PC-3 (cell line): ENCODE measurements at regions not wholly inside any gene's neighbourhood (a gene's known extent, or its start where the extent isn't known, plus 50 kb on each side); places are given as distances from the start of the nearest gene placed in this dataset.

Source experiments
- ATAC-seq: fragments of 200-7000 bp; cut with Tn5 transposase; 2 replicates; pipeline ENCODE4 v1.9.1; 2020; ENCODE audit warnings: mild to moderate bottlenecking, moderate library complexity
- BruUV-seq: library from RNA; stranded (reverse); fragments of 400-500 nt; replicated peaks from 2 replicates; lab custom pipeline; 2021; lab: Mats Ljungman, UMichigan
- CTCF ChIA-PET: fragments of 300-600 bp; sonication (Branson Sonifier 250); formaldehyde crosslinking; loops from one replicate; lab custom pipeline; 2022; ENCODE audit warnings: antibody characterized with exemption; lab: Charles Lee
- POLR2A ChIA-PET: fragments of 300-600 bp; sonication (Branson Sonifier 250); formaldehyde crosslinking; loops from one replicate; lab custom pipeline; 2022; ENCODE audit warnings: antibody characterized with exemption; ENCODE audit not compliant: unreplicated experiment; lab: Charles Lee
- DNase-seq: peaks from one replicate; pipeline ENCODE4 v3.0.0-alpha.2; 2015
- H2AFZ ChIP-seq: fragments of 300-600 bp; sonication (generic); 2 replicates; pipeline ENCODE4 v1.6.0; 2016; ENCODE audit warnings: antibody characterized with exemption, low read length
- H3F3A ChIP-seq: fragments of 300-600 bp; sonication (generic); one replicate; pipeline ENCODE4 v1.6.0; 2017; ENCODE audit warnings: antibody characterized with exemption, low read length, control low read depth, mild to moderate bottlenecking; ENCODE audit not compliant: unreplicated experiment
- H3K27ac ChIP-seq: fragments of 300-600 bp; sonication (generic); 2 replicates; pipeline ENCODE4 v1.5.1; 2016; ENCODE audit warnings: mild to moderate bottlenecking, low read length
- H3K27me3 ChIP-seq: fragments of 300-600 bp; sonication (generic); 2 replicates; pipeline ENCODE4 v1.6.1; 2016; ENCODE audit warnings: low read length, mixed read lengths
- H3K36me3 ChIP-seq: fragments of 300-600 bp; sonication (generic); 2 replicates; pipeline ENCODE4 v1.6.1; 2016; ENCODE audit warnings: low read depth, mixed run types, low read length, mixed read lengths
- H3K4me1 ChIP-seq: fragments of 300-600 bp; sonication (generic); 2 replicates; pipeline ENCODE4 v1.5.1; 2016; ENCODE audit warnings: low read length; ENCODE audit not compliant: insufficient read depth
- H3K4me2 ChIP-seq: fragments of 300-600 bp; sonication (generic); 2 replicates; pipeline ENCODE4 v1.6.0; 2016; ENCODE audit warnings: low read length
- H3K4me3 ChIP-seq: fragments of 300-600 bp; sonication (generic); 2 replicates; pipeline ENCODE4 v1.5.1; 2016; ENCODE audit warnings: mild to moderate bottlenecking, low read length, mixed read lengths
- H3K79me2 ChIP-seq: fragments of 300-600 bp; sonication (generic); 2 replicates; pipeline ENCODE4 v1.6.1; 2017; ENCODE audit warnings: low read length, mixed read lengths
- H3K9ac ChIP-seq: fragments of 300-600 bp; sonication (generic); 2 replicates; pipeline ENCODE4 v1.6.0; 2016; ENCODE audit warnings: mild to moderate bottlenecking, low read length
- H3K9me2 ChIP-seq: fragments of 300-600 bp; sonication (generic); replicated peaks from 2 replicates; pipeline ENCODE4 v1.6.1; 2016; ENCODE audit warnings: mixed run types, low read length, mixed read lengths
- H3K9me3 ChIP-seq: fragments of 300-600 bp; sonication (generic); 2 replicates; pipeline ENCODE4 v1.6.1; 2016; ENCODE audit warnings: low read length, mixed read lengths
- H4K20me1 ChIP-seq: fragments of 300-600 bp; sonication (generic); 2 replicates; pipeline ENCODE4 v1.6.1; 2016; ENCODE audit warnings: low read length, mixed read lengths
- EZH2 ChIP-seq: fragments of 300-600 bp; sonication (generic); IDR thresholded peaks from one replicate; pipeline ENCODE4 v1.6.1; 2017; ENCODE audit warnings: antibody characterized with exemption, mild to moderate bottlenecking, low read length; ENCODE audit not compliant: unreplicated experiment
- EZH2phosphoT487 ChIP-seq: fragments of 300-600 bp; sonication (generic); IDR thresholded peaks from 2 replicates; pipeline ENCODE4 v1.6.1; 2018; ENCODE audit warnings: mild to moderate bottlenecking, antibody characterized with exemption, low read length, borderline replicate concordance
- intact Hi-C: fragments of 100-400 bp; cut with micrococcal nuclease; formaldehyde crosslinking; loops from 2 replicates; pipeline ENCODE4 v1.9.0; 2023
- TF ChIP-seq, protein P1 (sequence below): fragments of 300-600 bp; sonication (generic); conservative IDR thresholded peaks from 2 replicates; pipeline ENCODE4 v1.5.1; 2017; ENCODE audit warnings: antibody characterized with exemption, low read depth, mild to moderate bottlenecking, low read length

DNA sequence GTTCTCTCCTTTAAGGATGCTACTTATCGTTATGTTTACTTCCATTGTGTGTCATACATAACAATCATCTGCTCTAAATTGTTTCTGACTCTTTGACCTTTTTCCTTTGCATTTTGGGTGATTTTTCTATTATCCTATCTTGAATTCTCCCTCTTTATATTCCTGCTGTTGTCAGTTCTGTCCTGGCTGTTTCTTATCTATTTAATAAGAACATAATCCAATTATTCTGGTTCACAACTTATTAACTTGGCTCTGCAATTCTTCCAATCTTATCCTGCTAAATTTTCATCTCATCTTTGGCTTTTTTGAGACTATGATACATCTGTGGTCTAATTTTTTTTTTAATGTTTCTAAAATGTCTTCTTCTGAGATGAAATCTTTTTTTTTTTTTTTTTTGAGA lies 54.7 kb upstream of the TOX2 start:
- TF ChIP-seq, protein P1, sequence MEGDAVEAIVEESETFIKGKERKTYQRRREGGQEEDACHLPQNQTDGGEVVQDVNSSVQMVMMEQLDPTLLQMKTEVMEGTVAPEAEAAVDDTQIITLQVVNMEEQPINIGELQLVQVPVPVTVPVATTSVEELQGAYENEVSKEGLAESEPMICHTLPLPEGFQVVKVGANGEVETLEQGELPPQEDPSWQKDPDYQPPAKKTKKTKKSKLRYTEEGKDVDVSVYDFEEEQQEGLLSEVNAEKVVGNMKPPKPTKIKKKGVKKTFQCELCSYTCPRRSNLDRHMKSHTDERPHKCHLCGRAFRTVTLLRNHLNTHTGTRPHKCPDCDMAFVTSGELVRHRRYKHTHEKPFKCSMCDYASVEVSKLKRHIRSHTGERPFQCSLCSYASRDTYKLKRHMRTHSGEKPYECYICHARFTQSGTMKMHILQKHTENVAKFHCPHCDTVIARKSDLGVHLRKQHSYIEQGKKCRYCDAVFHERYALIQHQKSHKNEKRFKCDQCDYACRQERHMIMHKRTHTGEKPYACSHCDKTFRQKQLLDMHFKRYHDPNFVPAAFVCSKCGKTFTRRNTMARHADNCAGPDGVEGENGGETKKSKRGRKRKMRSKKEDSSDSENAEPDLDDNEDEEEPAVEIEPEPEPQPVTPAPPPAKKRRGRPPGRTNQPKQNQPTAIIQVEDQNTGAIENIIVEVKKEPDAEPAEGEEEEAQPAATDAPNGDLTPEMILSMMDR: no peak
- TF ChIP-seq EZH2 (no peak), EZH2phosphoT487 (no peak)
- Histone ChIP-seq H3K27me3 (no peaks in the 10 kb centered on the region), H3K4me1 (no peaks in the 10 kb centered on the region), H3K4me2 (no peak overlapping the region), H3K36me3 (no peaks in the 10 kb centered on the region), H4K20me1 (no peaks in the 10 kb centered on the region), H3K9me3 (no peaks in the 10 kb centered on the region), H3K9me2 (0 out of 2 replicates have a peak, but pooled peaks cover 3% of the 10 kb centered on the region), H3K4me3 (no peak overlapping the region), H3F3A (no peaks in the 10 kb centered on the region), H2AFZ (no peak overlapping the region), H3K79me2 (no peaks in the 10 kb centered on the region), H3K9ac (no peak overlapping the region), H3K27ac (no peak overlapping the region)
- BruUV-seq: no TSS peak
- intact Hi-C loops: no loop called here
- ChIA-PET CTCF (no interaction called here), POLR2A (no interaction called here)
- no peak for DNase-seq
- ATAC-seq: no peak

DNA sequence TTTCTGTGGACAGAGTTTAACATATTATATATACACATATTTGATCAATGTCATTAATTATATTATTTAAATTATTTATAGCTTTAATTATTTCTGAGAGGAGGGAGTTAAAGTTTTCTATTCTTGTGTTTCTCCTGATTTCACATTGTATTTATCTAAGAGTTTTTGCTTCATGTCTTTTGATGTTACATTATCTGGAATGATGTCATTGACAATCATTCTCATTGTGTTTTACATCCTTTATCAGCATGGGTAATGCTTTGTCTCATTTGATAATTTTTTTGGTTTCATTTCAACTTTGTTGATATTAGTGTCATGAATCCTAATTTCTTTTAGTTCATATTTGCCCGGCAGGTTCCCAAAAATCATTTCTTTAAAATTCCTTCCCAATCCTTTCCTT lies 56.7 kb upstream of the TOX2 start:
- Histone ChIP-seq H4K20me1 (no peaks in the 10 kb centered on the region), H3K27me3 (no peaks in the 10 kb centered on the region), H3K79me2 (no peaks in the 10 kb centered on the region), H3K36me3 (no peaks in the 10 kb centered on the region), H3K9me3 (no peaks in the 10 kb centered on the region), H3F3A (no peaks in the 10 kb centered on the region), H3K9ac (no peak overlapping the region), H3K4me2 (no peak overlapping the region), H3K27ac (no peak overlapping the region), H3K4me1 (no peaks in the 10 kb centered on the region), H3K4me3 (no peak overlapping the region), H3K9me2 (0 out of 2 replicates have a peak, but pooled peaks cover 3% of the 10 kb centered on the region), H2AFZ (no peak overlapping the region)
- TF ChIP-seq EZH2 (no peak), EZH2phosphoT487 (no peak)
- TF ChIP-seq, protein P1: no peak
- no TSS peak for BruUV-seq
- ChIA-PET POLR2A (no interaction called here), CTCF (no interaction called here)
- ATAC-seq (no peak), DNase-seq (no peak)
- intact Hi-C loops: no loop called here

DNA sequence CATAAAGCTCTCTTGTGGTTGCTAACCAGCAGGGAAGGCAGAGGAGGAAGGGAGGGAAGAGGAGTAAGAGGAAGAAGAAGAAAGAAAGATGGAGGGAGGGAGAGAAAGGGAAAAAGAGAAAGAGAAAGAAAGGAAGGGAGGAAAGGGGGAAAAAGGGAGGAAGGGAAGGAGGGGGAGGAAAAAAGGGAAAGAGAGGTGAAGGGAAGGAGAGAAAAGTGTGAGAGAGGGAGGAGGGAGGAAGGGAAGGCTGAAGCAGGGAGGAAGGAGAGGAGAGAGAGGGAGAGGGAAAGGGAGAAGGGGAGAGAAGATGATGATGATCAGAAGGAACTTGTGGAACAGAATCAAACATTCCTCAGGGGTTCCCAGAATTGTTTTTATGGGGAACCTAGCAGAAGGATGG lies 57.5 kb upstream of the TOX2 start:
- Histone ChIP-seq H3K9me2 (0 out of 2 replicates have a peak, but pooled peaks cover 3% of the 10 kb centered on the region), H3K4me1 (no peaks in the 10 kb centered on the region), H3K9me3 (no peaks in the 10 kb centered on the region), H3K27me3 (no peaks in the 10 kb centered on the region), H2AFZ (no peak overlapping the region), H4K20me1 (no peaks in the 10 kb centered on the region), H3K36me3 (no peaks in the 10 kb centered on the region), H3K27ac (no peak overlapping the region), H3K9ac (no peak overlapping the region), H3F3A (no peaks in the 10 kb centered on the region), H3K4me3 (no peak overlapping the region), H3K79me2 (no peaks in the 10 kb centered on the region), H3K4me2 (no peak overlapping the region)
- DNase-seq: no peak
- no peak for TF ChIP-seq EZH2
- TF ChIP-seq, protein P1: no peak
- no peak for TF ChIP-seq EZH2phosphoT487
- no TSS peak for BruUV-seq
- CTCF ChIA-PET: interaction anchor here (0.7 kb wide), 1 partner anchor 171 kb away, joined by 3 read pairs; no protein-coding TSS in a partner anchor
- no peak for ATAC-seq
- intact Hi-C loops: no loop called here
- POLR2A ChIA-PET: no interaction called here
